ENCODE measurements at regions not wholly inside any gene's neighbourhood (a gene's known extent, or its start where the extent isn't known, plus 50 kb on each side); places are given as distances from the start of the nearest gene placed in this dataset.
"Not testable (repeated sequence)": the region's sequence is repeated elsewhere in the genome, so short reads cannot be mapped to it uniquely, and the experiment has no call there.

DNA sequence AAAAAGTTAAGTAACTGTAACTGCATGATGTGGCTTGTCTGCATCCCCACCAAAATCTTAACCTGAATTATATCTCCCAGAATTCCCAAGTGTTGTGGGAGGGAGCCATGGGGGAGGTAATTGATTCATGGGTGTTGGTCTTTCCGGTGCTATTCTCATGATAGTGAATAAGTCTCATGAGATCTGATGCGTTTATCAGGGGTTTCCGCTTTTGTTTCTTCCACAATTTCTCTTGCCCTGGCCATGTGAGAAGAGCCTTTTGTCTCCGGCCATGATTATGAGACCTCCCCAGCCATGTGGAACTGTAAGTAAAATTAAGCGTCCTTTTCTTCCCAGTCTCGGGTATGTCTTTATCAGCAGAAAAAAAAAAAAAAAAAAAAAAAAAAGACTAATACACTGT is 385.8 kb downstream of the SLITRK1 start:
- no peak for DNase-seq

- DNase-seq: no peak
Observed at GRCh38 chr13:83485101-83485500, 397.2 kb downstream of the SLITRK1 start.

DNA sequence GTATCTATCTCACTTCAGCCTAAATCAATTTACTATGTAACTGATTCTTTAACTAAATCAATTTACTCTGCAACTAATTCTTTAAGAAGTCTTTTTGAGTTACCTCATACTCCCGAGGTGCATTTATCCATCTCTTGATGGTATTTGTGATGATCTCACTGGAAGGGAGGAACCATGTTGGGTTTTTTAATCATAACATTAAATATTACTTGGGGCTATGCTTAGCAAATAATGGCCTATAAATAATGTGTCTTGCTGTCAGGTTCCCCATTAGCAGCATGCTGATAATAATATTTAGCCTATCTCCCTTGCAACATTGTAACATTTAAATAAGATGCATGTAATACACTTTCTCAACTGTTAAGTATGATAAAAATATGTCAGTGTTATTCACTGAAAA is 411.3 kb downstream of the SLITRK1 start:
- DNase-seq: no peak

GRCh38 chr13:83470133-83470797 is 412.0 kb downstream of the SLITRK1 start:
- no peak for DNase-seq

GRCh38 chr13:83453723-83454122 is 428.6 kb downstream of the SLITRK1 start:
- DNase-seq: peak in 1 of 58 donors; percentile 0

DNA sequence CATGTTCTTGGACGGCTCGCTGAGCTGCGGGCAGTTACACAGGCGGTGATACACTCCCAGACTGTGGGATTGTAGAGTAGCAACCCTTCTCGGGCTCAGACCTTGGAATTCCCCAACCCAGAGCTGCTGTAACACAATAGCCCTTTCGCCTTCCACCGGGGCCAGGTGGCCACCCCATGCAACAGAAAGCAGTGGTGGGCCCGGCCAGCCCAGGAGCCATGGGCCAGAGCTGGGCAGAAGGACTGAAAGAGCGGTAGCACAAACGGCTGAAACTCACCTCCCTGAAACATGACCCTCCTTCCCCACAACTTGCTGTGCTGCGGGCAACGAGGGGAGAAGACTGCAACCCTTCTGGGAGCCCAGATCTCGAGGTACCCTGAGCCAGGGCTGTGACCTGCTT is 429.0 kb downstream of the SLITRK1 start:
- DNase-seq: no peak

DNA sequence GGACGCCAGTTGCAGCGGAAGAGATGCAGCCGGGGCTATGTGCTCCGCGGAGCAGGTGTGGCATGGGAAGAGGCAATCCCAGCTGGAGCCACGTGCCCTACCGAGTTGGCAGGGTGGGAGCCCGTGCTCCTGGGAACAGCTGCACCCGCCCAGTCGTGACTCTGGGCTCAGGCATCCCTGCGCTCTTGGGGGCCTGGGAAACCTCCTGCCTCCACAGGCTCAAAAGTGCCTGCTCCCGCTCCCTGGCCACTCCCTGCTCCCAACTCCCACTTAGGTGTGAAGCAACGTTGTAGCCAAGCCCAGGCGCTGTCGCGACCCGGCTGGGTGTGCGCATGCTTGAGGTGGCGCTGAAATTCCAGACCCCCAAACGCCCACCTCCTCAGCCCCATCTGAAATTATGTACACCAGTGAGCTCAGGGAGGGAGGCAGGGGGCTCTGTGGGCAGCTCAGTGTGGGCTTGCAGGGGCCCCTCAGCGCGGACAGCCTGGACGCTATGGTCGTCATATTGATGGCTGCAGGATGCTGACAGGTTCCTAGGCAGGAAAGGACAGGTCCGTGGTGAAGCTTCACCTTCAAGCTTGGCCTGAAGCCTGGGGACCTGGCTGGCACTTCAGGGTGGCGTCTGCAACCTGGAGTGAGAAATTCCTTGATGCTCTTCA is 429.9 kb downstream of the SLITRK1 start:
- DNase-seq: peak in 1 of 58 donors; percentile 0

DNA sequence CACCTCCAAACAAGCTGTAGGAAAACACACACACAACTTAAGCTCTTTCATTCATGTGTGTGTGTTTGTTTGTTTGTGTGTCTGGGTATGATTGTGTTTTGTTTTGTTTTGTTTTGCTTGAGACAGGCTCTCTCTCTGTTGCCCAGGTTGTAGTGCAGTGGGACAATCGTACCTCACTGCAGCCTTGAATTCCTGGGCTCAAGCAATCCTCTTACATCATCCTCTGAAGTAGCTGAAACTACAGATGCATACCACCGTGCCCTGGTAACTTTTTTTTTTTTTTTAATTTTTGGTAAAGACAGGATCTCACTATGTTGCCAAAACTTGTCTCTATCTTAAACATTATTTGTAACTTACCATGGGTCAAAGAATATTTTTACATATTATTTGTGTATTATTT is 431.7 kb downstream of the SLITRK1 start:
- no peak for DNase-seq

- DNase-seq: no peak
Observed at GRCh38 chr13:83449668-83450395, 432.4 kb downstream of the SLITRK1 start.

DNA sequence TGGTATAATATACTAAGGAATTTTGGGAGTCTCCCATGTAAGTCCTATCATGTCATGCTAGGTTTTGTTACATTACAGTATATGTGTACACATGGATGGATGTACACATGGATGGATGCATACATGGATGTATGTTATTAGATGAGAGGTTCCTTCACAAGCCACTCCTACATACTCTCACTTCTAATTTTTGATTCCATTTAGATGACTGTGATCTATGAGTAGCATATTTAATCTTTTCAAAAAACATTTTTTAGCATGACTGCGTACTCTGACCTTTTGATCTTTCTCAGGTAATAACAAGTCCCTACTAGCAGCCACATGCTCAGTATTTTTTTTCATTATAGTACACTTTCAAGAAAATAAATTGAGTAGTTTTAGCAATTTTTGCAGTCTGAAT is 441.8 kb downstream of the SLITRK1 start:
- DNase-seq: no peak

GRCh38 chr13:83439464-83439863 is 442.8 kb downstream of the SLITRK1 start:
- not testable (repeated sequence) for DNase-seq

DNA sequence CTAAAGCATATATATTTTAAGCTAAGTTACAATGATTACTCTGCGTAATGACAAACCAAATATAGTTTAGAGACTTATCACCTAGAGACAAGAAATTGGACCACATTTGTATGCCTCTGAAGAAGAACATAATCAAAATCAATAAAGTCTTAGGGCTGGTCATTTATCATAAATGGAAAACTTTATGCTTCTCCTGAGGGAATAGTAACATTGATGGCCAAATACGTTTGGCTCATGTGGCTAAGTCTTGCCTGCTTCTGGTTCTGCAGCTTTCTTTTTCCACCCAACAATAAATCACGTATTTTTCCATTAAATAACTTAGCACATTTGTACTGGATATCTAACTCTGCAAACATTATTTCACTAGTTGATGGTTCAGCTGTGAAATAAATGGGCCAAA is 458.4 kb downstream of the SLITRK1 start:
- DNase-seq: no peak

- DNase-seq: no peak
Observed at GRCh38 chr13:83423381-83423780, 458.9 kb downstream of the SLITRK1 start.

DNA sequence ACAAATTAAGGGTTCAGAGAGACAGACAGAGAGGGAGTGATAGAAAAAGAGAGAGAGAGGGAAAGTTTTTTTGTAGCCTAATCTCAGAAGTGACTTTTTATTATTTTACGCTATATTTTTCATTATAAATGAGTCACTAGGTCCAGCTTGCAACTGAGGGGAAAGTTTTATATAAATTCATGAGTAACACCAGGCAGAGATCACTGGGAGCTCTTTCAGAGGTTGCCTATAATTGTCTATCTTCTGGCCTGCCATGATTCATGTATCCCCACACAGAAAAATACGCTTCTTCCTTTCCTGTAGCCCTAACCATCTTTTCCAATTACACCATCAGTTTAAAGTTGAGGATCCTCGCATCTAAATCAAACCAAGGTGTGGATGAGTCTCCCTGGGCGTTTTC is 467.9 kb downstream of the SLITRK1 start:
- DNase-seq: no peak

DNA sequence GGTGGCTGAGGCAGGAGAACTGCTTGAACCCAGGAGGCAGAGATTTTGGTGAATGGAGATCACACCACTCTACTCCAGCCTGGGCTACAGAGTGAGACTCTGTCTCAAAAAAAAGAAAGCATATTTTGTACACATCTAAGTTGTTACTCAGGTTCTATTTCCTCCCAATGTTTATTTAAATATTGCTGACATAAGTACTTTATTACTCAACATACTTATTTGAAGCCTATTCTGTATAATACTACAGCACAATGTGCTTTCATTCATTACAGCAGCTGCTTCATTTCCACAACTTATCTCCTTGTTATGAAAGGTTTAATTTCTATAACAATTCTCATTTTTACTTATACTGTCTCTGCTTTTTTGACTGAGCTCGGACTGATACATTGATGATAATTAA is 495.7 kb downstream of the SLITRK1 start:
- no peak for DNase-seq

DNA sequence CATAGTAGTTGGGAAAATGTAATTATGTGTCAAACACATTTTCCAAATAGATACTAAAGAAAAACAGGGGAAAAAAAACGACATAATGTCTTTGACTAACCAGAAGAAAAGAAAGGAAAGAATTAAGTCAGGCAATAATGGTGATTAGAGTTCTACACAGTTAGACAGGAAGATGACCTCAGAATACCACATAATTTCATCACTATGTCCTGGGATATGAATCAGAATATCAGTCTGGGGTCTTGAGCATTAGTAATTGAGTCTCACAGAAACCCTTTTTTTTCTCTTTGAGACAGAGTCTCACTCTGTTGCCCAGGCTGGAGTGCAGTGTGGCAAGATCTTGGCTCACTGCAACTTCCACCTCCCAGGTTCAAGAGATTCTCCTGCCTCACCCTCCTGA is 503.4 kb downstream of the SLITRK1 start:
- DNase-seq: no peak

GRCh38 chr13:83377491-83377890 is 504.8 kb downstream of the SLITRK1 start:
- no peak for DNase-seq

- DNase-seq: no peak
Observed at GRCh38 chr13:83372786-83373185, 509.5 kb downstream of the SLITRK1 start.

- no peak for DNase-seq
Observed at GRCh38 chr13:83365723-83366122, 516.6 kb downstream of the SLITRK1 start.

DNA sequence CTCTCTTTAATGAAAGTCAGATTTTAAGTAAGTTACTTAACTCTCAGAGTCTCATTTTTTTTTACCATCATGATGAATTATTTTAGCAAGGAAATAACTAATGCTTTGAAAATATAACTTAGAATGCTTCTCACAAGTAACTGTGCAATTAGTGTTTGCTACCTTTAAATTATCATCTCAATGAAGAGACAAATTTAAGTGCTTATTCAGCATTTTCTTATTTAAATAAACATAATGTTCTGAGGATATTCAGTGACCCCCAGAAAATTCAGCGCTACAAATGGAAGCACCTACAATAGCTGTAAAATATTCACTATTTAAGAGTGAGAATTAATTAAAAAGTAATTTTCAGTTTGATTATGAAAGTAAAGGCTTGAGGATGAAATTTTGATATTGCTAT is 527.2 kb downstream of the SLITRK1 start:
- DNase-seq: no peak

DNA sequence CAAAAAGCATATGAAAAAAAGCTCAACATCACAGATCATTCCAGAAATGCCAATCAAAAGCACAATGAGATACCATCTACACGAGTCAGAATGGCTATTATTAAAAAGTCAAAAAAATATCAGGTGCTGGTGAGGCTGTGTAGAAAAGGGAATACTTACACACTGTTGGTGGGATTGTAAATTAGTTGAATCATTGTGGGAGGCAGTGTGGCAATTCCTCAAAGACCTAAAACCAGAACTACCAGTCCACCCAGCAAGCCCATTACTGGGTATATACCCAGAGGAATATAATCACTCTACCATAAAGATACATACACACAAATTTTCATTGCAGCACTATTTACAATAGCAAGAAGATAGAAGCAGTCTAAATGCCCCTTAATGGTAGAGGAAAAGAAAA is 529.9 kb downstream of the SLITRK1 start:
- no peak for DNase-seq

DNA sequence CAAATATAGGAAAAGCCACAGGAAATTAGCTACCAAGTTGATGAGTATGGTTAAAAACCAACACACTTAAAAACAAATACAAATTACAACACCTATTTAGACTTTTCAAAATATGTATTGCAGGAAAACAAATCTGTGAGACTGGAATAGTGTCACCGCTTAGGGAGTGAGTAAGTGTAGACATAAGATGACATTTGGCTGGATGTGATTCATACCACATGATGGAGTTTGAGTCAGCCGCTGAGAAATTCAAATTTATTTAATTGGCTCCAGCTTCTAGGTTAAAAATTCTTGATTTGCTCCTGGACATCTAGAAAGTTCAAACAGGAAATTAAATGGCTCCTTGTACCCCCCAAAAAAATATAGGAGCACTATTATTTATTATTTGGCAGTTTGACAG is 531.7 kb downstream of the SLITRK1 start:
- DNase-seq: no peak

DNA sequence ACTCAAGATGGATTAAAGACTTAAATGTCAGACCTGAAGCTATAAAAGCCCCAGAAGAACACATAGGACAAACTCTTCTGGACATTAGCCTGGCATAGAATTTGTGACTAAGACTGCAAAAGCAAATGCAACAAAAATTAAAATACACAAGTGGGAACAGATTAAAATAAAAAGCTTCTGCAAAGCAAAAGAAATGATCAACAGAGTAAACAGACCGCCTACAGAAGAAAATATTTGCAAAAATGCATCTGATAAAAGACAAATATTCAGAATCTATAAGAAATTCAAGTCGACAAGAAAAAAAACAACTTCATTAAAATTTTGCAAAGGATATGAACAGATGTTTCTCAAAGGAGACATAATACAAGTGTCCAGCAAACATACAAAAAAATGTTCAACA is 537.8 kb downstream of the SLITRK1 start:
- no peak for DNase-seq

Measured in anterior cingulate cortex (tissue), 58 donors.